BJ (cell line): ENCODE measurements at regions not wholly inside any gene's neighbourhood (a gene's known extent, or its start where the extent isn't known, plus 50 kb on each side); places are given as distances from the start of the nearest gene placed in this dataset.

Experiments
- CTCF ChIA-PET: fragments of 350-600 bp; formaldehyde crosslinking; extraction: SDS; loops from one replicate; lab custom pipeline; 2021; ENCODE audit warnings: antibody characterized with exemption, inconsistent platforms; lab: Yijun Ruan, JAX
- POLR2A ChIA-PET: fragments of 300-600 bp; sonication (Branson Sonifier 250); formaldehyde crosslinking; extraction: SDS; loops from one replicate; lab custom pipeline; 2021; ENCODE audit warnings: antibody characterized with exemption; lab: Charles Lee
- DNase-seq: peaks from one replicate; pipeline ENCODE4 v3.0.0-alpha.2; 2011; ENCODE audit warnings: low read depth
- H3K27me3 ChIP-seq: 2 replicates; pipeline ENCODE4 v1.6.0; 2011; ENCODE audit warnings: low read length; ENCODE audit not compliant: control insufficient read depth, insufficient read depth
- H3K36me3 ChIP-seq: 2 replicates; pipeline ENCODE4 v1.5.1; 2011; ENCODE audit warnings: low read length; ENCODE audit not compliant: control insufficient read depth, insufficient read depth
- H3K4me3 ChIP-seq: 2 replicates; pipeline ENCODE4 v1.5.1; 2011; ENCODE audit warnings: low read depth, mild to moderate bottlenecking, control low read depth, low read length
- TF ChIP-seq, protein P1 (sequence below): IDR thresholded peaks from 2 replicates; pipeline ENCODE4 v1.5.1; 2011; ENCODE audit warnings: low read depth, mild to moderate bottlenecking, control low read depth, inconsistent platforms, low read length, moderate library complexity; ENCODE audit not compliant: insufficient read depth

DNA sequence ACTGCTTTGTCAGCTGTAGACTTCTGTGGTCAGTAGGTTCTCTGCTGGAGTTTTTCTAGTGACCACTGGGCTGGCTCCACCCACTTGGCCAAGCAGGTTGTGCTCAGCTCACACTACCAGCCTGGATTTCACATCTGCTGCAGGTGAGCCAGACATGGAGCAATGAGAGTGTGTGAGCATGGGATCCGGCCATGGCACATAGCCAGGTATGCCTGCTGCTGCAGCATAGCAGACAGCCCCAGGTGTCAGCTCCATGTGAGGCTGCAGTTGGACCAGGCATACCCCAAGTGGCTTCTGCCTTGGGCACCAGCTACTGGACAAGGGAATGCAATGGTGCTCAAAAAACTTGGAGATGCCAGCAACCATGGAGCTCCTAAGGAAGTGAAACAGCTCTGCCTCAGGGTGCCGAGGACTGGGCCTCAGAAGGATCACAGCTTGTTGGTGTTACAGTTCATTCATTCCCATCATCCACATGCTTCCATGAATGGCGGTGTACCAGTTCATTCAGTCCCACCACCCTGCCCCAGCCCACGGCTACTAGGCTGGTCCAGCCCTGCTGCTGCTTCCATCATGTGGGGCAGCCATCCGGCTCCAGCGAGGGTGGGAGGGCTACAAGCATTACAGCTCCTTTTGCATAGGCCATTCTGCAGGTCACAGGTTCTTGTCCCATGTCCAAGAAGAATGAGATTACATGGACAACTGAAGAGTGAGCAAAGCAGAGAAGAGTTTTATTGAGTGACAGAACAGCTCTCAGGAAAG, 389.1 kb upstream of the PCDH7 start:
- DNase-seq, result no peak
- Histone ChIP-seq H3K36me3 (no peaks in the 10 kb centered on the region), H3K4me3 (no peak overlapping the region), H3K27me3 (no peaks in the 10 kb centered on the region)
- ChIA-PET CTCF (no interaction called here), POLR2A (no interaction called here)
- TF ChIP-seq, protein P1, sequence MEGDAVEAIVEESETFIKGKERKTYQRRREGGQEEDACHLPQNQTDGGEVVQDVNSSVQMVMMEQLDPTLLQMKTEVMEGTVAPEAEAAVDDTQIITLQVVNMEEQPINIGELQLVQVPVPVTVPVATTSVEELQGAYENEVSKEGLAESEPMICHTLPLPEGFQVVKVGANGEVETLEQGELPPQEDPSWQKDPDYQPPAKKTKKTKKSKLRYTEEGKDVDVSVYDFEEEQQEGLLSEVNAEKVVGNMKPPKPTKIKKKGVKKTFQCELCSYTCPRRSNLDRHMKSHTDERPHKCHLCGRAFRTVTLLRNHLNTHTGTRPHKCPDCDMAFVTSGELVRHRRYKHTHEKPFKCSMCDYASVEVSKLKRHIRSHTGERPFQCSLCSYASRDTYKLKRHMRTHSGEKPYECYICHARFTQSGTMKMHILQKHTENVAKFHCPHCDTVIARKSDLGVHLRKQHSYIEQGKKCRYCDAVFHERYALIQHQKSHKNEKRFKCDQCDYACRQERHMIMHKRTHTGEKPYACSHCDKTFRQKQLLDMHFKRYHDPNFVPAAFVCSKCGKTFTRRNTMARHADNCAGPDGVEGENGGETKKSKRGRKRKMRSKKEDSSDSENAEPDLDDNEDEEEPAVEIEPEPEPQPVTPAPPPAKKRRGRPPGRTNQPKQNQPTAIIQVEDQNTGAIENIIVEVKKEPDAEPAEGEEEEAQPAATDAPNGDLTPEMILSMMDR, result no peak

DNA sequence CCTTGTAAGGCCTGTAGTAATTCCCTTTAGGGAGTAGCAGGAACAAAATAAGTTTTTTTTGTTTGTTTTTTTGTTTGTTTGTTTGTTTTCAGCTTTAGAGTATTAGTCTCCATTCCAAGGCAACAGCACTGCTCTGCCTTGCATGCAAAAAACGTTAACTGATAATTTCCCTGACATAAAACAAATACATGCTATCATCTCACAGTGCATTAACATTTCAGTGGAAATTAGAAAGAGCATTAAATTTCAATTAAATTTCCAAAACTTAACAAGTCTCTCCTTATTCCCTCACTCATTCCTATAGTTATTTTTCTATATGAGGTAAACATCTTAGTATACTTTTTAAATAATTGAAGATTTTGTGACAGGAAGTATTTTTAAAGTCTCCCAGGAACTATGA, 378.4 kb upstream of the PCDH7 start:
- Histone ChIP-seq H3K4me3 (no peak overlapping the region), H3K27me3 (no peaks in the 10 kb centered on the region), H3K36me3 (no peaks in the 10 kb centered on the region)
- DNase-seq, result no peak
- TF ChIP-seq, protein P1, result no peak
- CTCF ChIA-PET, result no interaction called here
- POLR2A ChIA-PET, result no interaction called here

DNA sequence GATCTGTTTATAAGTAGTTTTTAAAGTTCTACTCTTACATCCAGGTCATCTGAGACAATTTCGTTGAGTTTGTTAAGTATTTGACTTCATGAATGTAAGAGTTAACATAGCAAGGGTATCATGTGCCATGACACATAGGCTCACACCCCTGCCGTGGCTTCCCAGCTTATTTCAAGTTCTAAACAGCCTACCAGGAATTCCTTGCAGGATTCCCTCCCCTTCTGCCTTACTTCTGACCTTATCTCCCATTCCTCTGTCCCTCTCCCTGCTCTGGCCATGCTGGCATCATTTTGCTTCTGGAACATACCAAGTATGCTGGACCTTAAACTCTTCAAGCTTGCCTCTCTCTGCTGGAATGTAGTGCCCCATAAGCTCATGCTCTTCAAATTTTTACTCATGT, 369.9 kb upstream of the PCDH7 start:
- DNase-seq, result no peak
- ChIA-PET CTCF (interaction anchor here (1.2 kb wide), 1 partner anchor 30 kb away, joined by 3 read pairs; no protein-coding TSS in a partner anchor), POLR2A (no interaction called here)
- no peak overlapping the region for H3K4me3 ChIP-seq
- no peaks in the 10 kb centered on the region for H3K27me3 ChIP-seq
- H3K36me3 ChIP-seq, result no peaks in the 10 kb centered on the region
- TF ChIP-seq, protein P1, result no peak

DNA sequence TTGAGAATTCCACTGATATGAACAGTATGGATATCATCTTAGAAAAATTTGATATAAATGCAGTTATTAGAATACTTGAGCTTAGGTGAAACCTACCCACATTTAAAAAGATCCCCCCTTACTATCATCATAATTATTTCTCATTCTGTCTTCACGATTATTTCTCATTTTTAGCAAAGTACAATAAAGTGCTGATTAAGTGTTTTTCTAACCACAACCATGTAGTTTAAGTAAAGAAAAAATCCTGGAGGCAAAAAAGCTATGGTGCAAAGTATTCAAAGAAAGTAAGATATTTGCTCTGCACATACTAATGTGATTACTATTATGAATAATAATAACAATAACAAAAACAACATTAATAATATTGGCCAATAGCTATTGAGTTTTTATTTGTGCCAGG, 365.6 kb upstream of the PCDH7 start:
- TF ChIP-seq, protein P1, result no peak
- ChIA-PET CTCF (interaction anchor here (0.6 kb wide), 1 partner anchor 53 kb away, joined by 3 read pairs; no protein-coding TSS in a partner anchor), POLR2A (no interaction called here)
- Histone ChIP-seq H3K27me3 (no peaks in the 10 kb centered on the region), H3K36me3 (no peaks in the 10 kb centered on the region), H3K4me3 (no peak overlapping the region)
- no peak for DNase-seq

DNA sequence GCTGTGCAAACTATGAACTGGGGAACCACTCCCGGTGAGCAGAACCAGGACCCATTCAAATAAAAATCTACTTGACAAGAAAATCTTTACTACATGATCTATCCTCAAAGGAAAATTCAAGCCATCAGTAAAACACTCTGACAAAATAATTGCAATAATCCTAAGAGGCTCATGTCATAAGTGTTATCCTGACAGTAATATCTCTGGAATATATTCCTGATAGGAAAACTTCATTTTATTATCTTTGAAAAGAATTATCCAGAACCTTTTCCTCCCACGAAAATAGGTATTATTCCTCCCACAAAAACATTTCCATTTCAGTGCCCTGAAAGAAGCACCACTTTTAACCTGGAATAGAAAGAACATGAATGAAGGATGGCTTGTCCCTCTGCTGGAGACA, 357.7 kb upstream of the PCDH7 start:
- ChIA-PET CTCF (no interaction called here), POLR2A (no interaction called here)
- DNase-seq, result no peak
- Histone ChIP-seq H3K4me3 (no peak overlapping the region), H3K27me3 (no peaks in the 10 kb centered on the region), H3K36me3 (no peaks in the 10 kb centered on the region)
- TF ChIP-seq, protein P1, result no peak
